Lung (tissue), 11 donors: ENCODE measurements at regions not wholly inside any gene's neighbourhood (a gene's known extent, or its start where the extent isn't known, plus 50 kb on each side); places are given as distances from the start of the nearest gene placed in this dataset.

Experiments used
- ATAC-seq: fragments of 200-7000 bp; cut with Tn5 transposase; one replicate; pipeline ENCODE4 v1.9.1; 2020; ENCODE audit warnings: moderate number of reproducible peaks; ENCODE audit not compliant: insufficient read depth, low FRiP score
- DNase-seq, 3 donors: peaks; one replicate each; pipeline ENCODE4 v3.0.0-alpha.2; 2013 to 2017
- H3K27ac ChIP-seq, 2 donors: one replicate each; pipeline ENCODE4 v1.5.1; 2013; ENCODE audit warnings: mild to moderate bottlenecking in 2 of 2, moderate library complexity in 2 of 2, control low read depth in 1 of 2, inconsistent platforms in 1 of 2, low read depth in 1 of 2, low read length in 1 of 2
- H3K27me3 ChIP-seq, 3 donors: one replicate each; pipeline ENCODE4 v1.5.1; 2013; ENCODE audit warnings: low read length in 2 of 3; ENCODE audit not compliant: control insufficient read depth in 3 of 3, insufficient read depth in 3 of 3
- H3K36me3 ChIP-seq, 4 donors: one replicate each; pipeline ENCODE4 v1.5.1; 2013; ENCODE audit warnings: low read length in 4 of 4, mild to moderate bottlenecking in 1 of 4, moderate library complexity in 1 of 4; ENCODE audit not compliant: control insufficient read depth in 4 of 4, insufficient read depth in 4 of 4
- H3K4me1 ChIP-seq, 5 donors: one replicate each; pipeline ENCODE4 v1.5.1; 2013; ENCODE audit warnings: low read length in 5 of 5, mild to moderate bottlenecking in 2 of 5, moderate library complexity in 1 of 5; ENCODE audit not compliant: control insufficient read depth in 5 of 5, insufficient read depth in 5 of 5
- H3K4me3 ChIP-seq: one replicate; pipeline ENCODE4 v1.5.1; 2013; ENCODE audit warnings: mild to moderate bottlenecking, control low read depth, moderate library complexity
- H3K9ac ChIP-seq, 2 donors: one replicate each; pipeline ENCODE4 v1.5.1; 2013; ENCODE audit warnings: low read length in 2 of 2, control low read depth in 1 of 2; ENCODE audit not compliant: insufficient read depth in 1 of 2
- H3K9me3 ChIP-seq, 4 donors: one replicate each; pipeline ENCODE4 v1.5.1; 2013; ENCODE audit warnings: low read length in 3 of 4, mild to moderate bottlenecking in 1 of 4, moderate library complexity in 1 of 4; ENCODE audit not compliant: control insufficient read depth in 4 of 4, insufficient read depth in 3 of 4
- CTCF ChIP-seq: IDR thresholded peaks from 2 replicates; pipeline ENCODE4 v1.5.1; 2012; ENCODE audit warnings: mild to moderate bottlenecking; ENCODE audit errors: control extremely low read depth, extremely low read depth
- WGBS, 2 donors: extraction: QIAGEN DNeasy Blood & Tissue Kit; methylation state at CpG; one replicate each; pipeline ENCODE4 v1.1.7; 2013; 5-methylcytosine and 5-hydroxymethylcytosine counted together
- donor health status: control.
- donor health status: control.
- donor health status: Bipolar disorder and iron deficiency.
- donor health status: healthy.
- donor health status: DM: yes; HTN: yes; CAD: no.

GRCh38 chr14:54207476-54208462 is 189.0 kb upstream of the CDKN3 start:
- Histone ChIP-seq H3K9ac (no peak overlapping the region), H3K27ac (no peak overlapping the region), H3K36me3 (no peaks in the 10 kb centered on the region), H3K4me3 (no peak overlapping the region), H3K27me3 (no peaks in the 10 kb centered on the region), H3K9me3 (peaks cover 0 to 4% (median 0%) of the 10 kb centered on the region in 4 donors), H3K4me1 (peaks cover 0 to 14% (median 0%) of the 10 kb centered on the region in 5 donors)
- TF ChIP-seq CTCF: no peak
- ATAC-seq (no peak), DNase-seq (peak in 2 of 3 donors; percentile 43 to 63)
- WGBS, 2 donors: 76% methylated on average over 6 of the region's 6 CpGs

GRCh38 chr14:54208751-54209150 is 188.1 kb upstream of the CDKN3 start:
- no peak overlapping the region for H3K4me3 ChIP-seq
- no peak for DNase-seq
- no peak overlapping the region for H3K9ac ChIP-seq
- H3K36me3 ChIP-seq: no peaks in the 10 kb centered on the region
- no peak for ATAC-seq
- H3K9me3 ChIP-seq: peaks cover 0 to 4% (median 0%) of the 10 kb centered on the region in 4 donors
- no peak overlapping the region for H3K27ac ChIP-seq
- peaks cover 0 to 14% (median 0%) of the 10 kb centered on the region in 5 donors for H3K4me1 ChIP-seq
- TF ChIP-seq CTCF: no peak
- WGBS, 2 donors: 47 to 64% methylated on average over 2 of the region's 2 CpGs
- no peaks in the 10 kb centered on the region for H3K27me3 ChIP-seq

- Histone ChIP-seq H3K9me3 (peaks cover 0 to 4% (median 0%) of the 10 kb centered on the region in 4 donors), H3K27ac (no peak overlapping the region), H3K4me3 (no peak overlapping the region), H3K9ac (no peak overlapping the region), H3K4me1 (peaks cover 0 to 14% (median 0%) of the 10 kb centered on the region in 5 donors), H3K27me3 (no peaks in the 10 kb centered on the region), H3K36me3 (no peaks in the 10 kb centered on the region)
- TF ChIP-seq CTCF: no peak
- no peak for DNase-seq
- no peak for ATAC-seq
- WGBS, 2 donors: 80 to 87% methylated on average over 4 of the region's 4 CpGs
These were observed 187.1 kb upstream of the CDKN3 start for GRCh38 chr14:54209511-54210250.
